Erythroblast (primary cell): ENCODE measurements at regions not wholly inside any gene's neighbourhood (a gene's known extent, or its start where the extent isn't known, plus 50 kb on each side); places are given as distances from the start of the nearest gene placed in this dataset.

ENCODE experiments used
- GATA1 ChIP-seq: IDR thresholded peaks from 2 replicates; pipeline ENCODE4 v1.6.1; 2011; ENCODE audit warnings: low read depth, mild to moderate bottlenecking, control low read depth, low read length, moderate library complexity
- POLR2A ChIP-seq: IDR thresholded peaks from 2 replicates; pipeline ENCODE4 v1.6.1; 2011; ENCODE audit warnings: mild to moderate bottlenecking, low read length

DNA sequence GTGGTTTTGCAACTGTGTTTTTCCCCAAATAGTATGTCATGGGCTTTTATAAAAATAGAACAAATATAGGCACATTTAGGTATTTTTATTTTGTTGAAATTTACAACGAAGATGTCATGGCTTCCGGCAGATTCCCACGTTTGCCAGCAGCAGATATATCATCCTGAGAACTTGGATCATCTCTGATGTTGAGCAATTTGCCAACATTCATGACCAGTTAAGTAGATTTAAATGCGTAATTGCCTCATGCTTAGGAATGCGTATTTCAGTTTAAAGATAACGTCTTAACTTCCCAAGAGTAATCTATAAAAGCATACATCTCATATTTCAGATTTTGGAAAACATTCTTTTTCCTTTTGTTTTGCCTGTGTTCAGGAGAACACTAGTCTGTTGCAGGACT is 457.8 kb downstream of the QKI start:
- no peak for TF ChIP-seq POLR2A
- TF ChIP-seq GATA1 = no peak
